Epithelial cell of prostate (primary cell): ENCODE measurements at regions not wholly inside any gene's neighbourhood (a gene's known extent, or its start where the extent isn't known, plus 50 kb on each side); places are given as distances from the start of the nearest gene placed in this dataset.
A peak's percentile ranks its signal among the peaks of the same experiment; 100 is the strongest.
"Not testable (repeated sequence)": the region's sequence is repeated elsewhere in the genome, so short reads cannot be mapped to it uniquely, and the experiment has no call there.

Experiments
- DNase-seq: peaks from one replicate; pipeline ENCODE4 v3.0.0-alpha.2; 2011; ENCODE audit warnings: low read depth, low spot score
- H3K27ac ChIP-seq: fragments of 450-650 bp; 2 replicates; pipeline ENCODE4 v1.5.1; 2017; ENCODE audit warnings: mild to moderate bottlenecking

DNA sequence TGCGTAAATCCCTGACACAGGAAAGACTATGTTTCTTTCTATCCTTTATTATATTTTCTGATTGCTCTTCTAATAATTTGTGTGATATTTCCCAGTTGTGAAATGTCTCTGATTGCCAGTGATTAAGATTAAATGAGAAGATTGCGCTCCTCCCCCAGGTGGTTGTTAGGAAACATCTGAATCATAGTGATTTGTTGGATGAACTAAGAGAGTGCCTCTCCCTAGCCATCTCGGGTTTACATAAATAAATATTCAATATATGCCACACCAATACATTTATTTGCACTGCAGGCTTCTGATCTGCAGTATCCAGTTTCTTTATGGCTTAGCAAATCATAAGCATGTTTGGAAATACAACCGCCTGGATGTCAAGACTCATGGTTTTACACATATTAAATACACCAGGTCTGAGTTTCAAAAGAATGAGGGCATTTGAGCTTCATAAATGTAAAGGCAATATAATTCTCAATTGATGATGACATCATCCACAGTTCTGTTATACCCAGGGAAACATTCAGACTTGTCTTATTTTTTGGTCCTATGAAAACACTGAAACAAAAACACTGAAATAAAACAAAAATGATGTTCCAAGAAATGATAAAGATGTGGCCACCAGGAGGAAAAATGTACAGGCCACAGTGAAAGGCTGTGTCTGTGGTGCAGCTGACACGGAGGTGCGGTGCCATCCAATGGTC, 826.7 kb upstream of the ACVR2A start:
- no peak for DNase-seq
- H3K27ac ChIP-seq: no peak overlapping the region

DNA sequence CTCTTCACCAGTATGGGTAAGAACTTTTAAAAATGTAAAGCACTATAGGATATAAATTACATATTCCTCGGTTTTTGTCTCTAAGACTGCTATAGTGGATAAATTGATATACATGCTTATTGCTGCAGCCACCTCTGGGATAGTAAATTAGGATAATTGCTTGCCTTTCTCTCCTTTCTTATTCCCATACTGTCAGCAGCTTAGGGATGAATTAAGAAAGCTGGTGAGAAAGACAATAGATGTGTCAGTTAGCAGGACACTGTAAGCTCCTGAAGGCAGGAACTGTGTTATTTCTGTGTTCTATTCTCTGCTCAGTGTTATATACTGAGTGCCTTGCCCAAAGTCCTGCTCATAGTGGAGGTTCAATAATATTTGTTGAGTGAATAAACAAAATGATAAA, 828.6 kb upstream of the ACVR2A start:
- H3K27ac ChIP-seq: no peak overlapping the region
- no peak for DNase-seq

GRCh38 chr2:147015591-147015990, 829.2 kb upstream of the ACVR2A start:
- H3K27ac ChIP-seq: no peak overlapping the region
- no peak for DNase-seq

DNA sequence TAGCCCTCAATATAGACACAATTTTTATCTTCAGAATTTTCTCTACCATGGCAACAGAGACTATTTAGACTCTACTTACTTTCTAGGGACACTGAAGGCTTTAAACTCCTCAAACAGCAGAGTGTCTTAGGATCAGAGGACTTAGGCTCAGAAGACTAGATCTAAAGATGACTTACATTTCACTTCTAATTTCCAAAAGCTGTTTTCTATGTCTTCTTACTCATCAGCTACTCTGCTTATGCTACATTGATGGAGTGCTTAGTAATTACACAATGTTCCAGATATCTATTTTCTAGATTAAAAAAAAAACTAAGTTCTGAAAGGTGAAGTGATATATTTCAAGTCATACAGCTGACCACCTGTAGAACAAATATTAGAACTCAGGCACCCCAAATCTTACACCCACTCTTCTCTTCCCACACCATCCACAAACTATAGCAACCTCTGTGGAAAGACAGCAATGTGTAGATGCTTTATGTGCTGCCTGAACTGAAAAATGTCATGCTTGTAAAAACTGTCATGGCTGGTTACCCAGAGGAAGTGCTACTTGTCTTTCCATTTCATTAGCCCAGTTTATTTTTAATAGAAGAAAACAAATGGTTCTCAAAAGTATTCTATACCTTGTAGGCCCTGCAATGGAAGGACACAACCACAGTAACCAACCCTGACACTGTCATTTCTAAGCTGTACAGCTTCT, 831.0 kb upstream of the ACVR2A start:
- H3K27ac ChIP-seq: no peak overlapping the region
- DNase-seq: no peak

- H3K27ac ChIP-seq: no peak overlapping the region
- DNase-seq: no peak
Measured at GRCh38 chr2:147008481-147008880, 836.3 kb upstream of the ACVR2A start.

DNA sequence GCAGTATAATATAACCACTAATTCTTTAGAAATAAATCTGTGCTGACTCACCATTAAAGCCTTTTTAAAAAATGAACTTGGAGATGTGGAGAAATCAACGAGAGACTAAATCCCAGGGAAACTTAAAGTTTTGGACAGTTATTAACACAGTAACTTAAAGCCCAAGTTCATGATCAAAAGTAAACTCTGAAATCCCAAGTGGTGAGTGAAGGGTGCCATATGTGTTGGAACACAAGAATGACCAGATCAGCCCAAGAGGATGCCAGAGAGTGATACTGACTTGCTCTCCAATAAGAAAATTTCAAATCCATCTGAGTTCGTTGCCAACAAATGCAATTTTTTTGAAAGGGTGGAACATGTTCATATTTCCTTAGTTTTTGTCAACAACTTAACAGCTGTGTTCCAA, 838.1 kb upstream of the ACVR2A start:
- DNase-seq: no peak
- H3K27ac ChIP-seq: no peak overlapping the region

DNA sequence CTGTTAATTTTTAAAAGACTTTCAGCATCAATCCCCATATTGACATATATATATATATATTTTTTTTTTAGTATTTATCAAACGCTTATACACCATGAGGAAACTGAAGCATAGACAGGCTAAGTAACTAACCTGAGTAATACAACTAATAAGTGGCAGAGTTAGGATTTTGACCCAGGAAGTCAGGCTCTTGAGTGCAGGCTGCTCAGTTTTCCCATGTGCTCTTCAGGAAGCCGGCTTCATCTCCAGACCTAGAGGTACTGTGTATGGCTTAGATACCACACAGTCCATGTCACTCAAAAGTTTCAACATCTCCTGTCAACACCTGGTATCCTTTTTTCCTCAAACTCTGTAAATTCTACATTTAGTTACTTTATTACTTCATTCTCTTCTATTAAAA, 841.7 kb upstream of the ACVR2A start:
- no peak overlapping the region for H3K27ac ChIP-seq
- no peak for DNase-seq

GRCh38 chr2:147002256-147002655, 842.6 kb upstream of the ACVR2A start:
- no peak overlapping the region for H3K27ac ChIP-seq
- DNase-seq: no peak

- no peak for DNase-seq
- no peak overlapping the region for H3K27ac ChIP-seq
Measured at GRCh38 chr2:147001061-147001460, 843.8 kb upstream of the ACVR2A start.

DNA sequence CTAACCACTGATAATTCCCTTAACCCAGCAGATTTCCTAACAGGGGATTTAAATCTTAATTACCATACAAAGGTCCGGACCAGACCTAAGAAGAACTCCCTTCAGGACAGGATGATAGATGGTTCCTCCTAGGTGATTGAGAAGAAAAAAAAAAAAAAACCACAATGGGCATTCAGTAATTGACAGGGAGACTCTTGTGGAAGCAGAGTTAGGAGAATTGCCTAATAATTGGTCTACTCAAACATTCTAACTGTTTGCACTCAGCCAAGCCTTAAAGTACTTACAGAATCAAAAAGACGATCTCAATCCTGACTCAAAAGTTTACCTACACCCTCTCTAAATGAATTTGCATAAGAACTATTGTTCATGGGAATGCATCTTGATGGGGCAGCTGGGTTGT, 844.7 kb upstream of the ACVR2A start:
- DNase-seq, H3K27ac ChIP-seq: not testable (repeated sequence)

DNA sequence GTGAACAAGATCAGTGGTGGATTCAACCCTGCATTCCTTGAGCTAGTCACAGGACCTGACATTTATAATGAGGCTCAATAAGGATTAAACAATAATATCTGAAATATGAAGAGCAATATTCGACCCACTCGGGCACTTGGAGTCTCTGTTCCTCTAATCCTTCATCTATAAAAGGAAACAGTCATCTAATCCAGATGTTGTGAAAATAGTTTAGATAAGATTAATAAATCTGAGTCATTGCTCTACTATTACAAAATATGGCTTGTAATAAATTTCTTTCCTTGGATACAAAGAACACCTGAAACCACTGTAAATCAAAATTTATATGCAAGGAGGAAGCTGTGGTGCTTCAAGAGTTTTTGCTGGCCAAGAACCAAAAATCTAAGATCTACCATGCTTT, 846.9 kb upstream of the ACVR2A start:
- no peak overlapping the region for H3K27ac ChIP-seq

DNA sequence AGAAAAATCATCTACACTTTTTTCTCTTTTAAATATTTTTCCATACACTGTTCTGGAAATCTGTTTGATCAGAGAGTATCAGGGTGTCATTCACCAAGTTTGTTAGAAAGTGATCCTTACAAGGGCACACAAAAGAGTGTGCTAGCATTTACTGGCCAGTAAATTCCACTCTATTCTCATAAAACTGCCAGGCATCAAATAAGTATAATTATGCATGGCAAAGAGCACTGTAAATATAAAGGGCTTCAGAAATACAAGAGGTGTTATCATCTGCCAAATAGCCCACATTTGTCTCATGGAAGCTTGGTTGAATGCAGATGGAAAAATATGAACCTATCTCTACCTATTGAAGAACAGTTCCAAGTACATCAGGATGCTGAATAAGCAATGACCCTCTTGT, 847.3 kb upstream of the ACVR2A start:
- DNase-seq: no peak
- no peak overlapping the region for H3K27ac ChIP-seq

More for the DNA sequence above, 846.9 kb upstream of the ACVR2A start:
- DNase-seq: no peak

DNA sequence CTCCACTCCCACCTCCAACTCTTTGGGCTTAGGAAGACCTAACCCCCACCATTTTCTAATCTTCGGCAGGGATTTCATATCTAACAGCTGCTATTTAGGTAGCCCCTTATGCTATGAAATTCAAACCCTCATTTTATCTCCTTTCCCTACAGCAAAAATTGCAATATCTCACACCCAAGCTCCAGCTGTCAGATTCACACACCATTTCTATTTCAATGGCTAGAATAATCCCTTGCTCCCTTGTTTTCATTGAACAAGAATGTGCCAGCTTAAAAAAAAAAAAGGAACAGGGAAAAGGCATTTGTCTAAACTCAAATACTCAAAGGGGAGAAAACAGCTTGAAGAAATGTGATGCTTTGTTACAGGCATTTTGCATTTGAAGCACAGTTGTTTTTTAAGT, 850.6 kb upstream of the ACVR2A start:
- DNase-seq: no peak
- H3K27ac ChIP-seq: no peak overlapping the region

DNA sequence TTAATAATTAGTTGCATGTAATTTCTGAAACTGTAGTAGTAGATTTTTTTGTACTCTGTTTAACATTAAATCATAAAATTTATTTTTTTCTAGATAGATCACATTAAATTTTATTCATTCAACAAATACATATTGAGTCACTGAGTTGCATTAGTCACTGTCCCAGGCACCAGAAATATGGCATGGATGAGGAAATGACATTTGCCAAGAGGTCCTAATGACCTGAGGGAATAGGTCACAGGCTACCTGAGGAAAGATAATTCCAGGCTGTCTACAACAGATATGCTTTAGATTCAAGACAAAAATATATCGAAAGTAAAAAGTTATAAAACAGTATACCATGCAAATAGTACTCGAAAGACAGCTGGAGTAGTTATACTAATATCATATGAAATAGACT, 852.4 kb upstream of the ACVR2A start:
- no peak for DNase-seq
- H3K27ac ChIP-seq: no peak overlapping the region

DNA sequence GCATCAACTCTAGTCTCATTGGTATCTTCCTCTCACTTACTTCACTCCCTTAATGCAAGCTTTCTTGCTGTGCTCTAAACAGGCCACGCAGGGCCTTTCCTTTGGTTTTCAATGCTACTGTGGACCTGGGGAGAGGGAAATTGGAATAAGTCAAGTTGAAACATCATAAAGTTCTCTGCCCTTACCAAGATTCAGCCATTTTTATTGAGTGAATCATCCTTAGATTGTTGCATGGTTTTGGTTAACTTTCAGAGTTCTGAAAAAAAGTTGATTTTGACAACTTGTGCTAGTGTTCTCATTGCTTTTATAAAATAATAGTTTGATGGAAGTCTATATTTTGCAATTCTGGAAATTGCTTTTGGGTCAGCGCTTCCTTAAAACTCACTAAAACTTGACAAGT, 852.8 kb upstream of the ACVR2A start:
- no peak for DNase-seq
- H3K27ac ChIP-seq: no peak overlapping the region

DNA sequence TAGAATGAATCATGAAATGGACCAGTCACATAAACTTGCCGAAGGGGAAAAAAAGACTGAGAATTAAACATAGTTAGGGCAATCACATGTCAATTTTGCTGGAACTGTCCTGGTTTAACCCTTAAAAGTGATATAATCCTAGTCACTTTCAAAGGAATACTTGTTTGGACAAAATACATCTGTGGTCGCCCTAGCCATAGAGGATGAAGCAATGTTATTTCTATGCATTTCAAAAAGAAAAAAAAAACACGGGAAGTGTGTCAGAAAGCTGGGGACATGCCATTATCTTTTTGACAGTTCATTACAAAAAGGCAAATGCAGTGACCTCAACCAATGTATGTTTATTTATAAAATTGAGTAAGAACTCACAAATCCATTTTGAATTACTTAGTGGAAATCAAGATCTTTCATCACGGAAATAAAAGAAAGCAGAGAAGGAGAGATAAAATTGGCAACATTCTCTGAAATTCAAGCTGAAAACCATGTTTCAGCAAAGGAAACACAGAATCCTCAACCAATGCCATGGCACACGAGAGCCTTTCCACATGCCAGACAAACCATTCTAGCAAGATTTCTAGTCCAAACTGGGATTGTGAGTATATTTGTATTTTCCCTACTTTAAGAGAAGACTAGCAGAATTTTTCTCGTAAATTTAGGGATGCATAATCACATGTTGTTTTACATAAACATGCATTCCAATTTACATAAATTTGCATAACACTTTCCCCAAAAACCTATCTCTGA, 854.3 kb upstream of the ACVR2A start:
- no peak for DNase-seq
- H3K27ac ChIP-seq: no peak overlapping the region

DNA sequence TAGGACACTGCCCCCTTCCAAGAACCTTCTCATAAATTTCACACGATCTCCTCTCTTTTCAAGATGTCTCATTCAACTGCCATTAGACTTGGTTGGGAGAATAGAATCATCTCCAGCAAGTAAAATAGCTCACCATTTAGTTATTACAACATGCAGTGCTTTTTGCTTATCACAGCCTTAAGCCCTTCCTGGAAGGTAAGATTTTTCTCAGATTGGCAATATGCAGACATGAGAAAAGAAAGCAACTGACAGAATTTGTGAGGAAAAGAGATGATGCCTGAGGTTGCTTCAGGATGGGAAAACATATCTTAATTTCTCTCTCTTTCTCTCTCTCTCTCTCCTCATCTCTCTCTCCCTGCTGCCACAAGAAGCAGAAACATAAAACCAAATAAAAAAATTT, 855.1 kb upstream of the ACVR2A start:
- DNase-seq: no peak
- H3K27ac ChIP-seq: no peak overlapping the region

DNA sequence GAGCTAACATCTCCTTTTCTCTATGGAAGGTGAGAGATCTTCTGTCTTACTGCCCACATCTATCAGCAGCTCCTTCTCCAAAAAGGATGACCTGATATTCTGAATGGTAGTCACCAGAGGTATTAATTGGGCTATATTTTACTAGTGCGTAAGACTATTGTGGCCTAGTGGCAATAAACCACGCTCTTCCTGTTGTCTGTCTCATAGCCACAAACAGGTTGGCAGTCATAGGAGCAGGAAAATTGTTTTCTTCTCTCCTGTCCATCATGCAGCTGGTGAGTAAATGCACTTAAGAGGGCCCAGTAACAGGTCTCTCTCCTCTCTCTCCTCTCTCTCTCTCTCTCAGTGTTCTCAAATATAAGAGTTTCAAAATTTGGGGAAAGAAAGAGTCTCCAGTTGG, 856.8 kb upstream of the ACVR2A start:
- no peak overlapping the region for H3K27ac ChIP-seq
- no peak for DNase-seq

DNA sequence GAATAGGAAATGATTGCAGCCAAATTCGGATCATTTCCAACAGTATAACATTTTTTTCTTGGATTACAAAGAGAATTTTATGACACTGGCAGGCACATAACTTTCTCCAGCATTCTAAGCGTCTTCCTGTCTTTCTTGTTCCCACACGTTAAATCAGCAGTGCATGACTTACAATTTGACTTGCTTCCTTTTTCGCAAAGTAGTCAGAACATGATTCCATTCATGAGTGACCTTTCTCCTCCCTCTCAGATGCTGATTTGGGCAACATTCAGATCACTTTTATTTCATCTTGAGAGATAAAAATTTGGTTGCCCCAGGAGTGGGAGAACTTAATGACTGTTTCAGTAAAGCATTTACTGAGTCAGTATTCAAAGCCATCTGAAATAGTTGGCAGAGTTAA, 858.7 kb upstream of the ACVR2A start:
- DNase-seq: peak; percentile 40
- peak overlapping the region; percentile 52 for H3K27ac ChIP-seq

- peak overlapping the region; percentile 52 for H3K27ac ChIP-seq
- DNase-seq: no peak
Measured at GRCh38 chr2:146985753-146986152, 859.1 kb upstream of the ACVR2A start.

- no peak for DNase-seq
- no peak overlapping the region for H3K27ac ChIP-seq
Measured at GRCh38 chr2:146984014-146984413, 860.8 kb upstream of the ACVR2A start.
